ENCODE measurements at regions not wholly inside any gene's neighbourhood (a gene's known extent, or its start where the extent isn't known, plus 50 kb on each side); places are given as distances from the start of the nearest gene placed in this dataset.

DNA sequence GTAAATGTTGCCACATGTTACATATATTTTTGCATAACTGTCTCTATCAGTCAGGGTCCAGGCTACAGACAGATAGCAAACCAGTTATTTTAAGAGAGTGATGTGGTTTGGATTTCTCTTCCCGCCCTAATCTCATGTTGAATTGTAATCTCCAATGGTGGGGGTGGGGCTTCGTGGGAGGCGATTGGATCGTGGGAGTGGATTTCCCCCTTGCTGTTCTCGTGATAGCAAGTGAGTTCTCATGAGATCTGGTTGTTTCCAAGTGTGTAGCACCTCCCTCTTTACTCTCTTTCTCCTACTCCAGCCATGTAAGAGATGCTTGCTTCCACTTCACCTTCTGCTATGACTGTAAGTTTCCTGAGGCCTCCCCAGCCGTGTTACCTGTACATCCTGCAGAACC, 704.2 kb upstream of the TBX3 start:
- H3K4me1 ChIP-seq (ENCODE audit: control insufficient read depth, insufficient read depth, low read length): no peaks in the 10 kb centered on the region
- H3K36me3 ChIP-seq (ENCODE audit: insufficient read depth, low read length): no peaks in the 10 kb centered on the region
- H3K4me3 ChIP-seq (ENCODE audit: low read length): no peak overlapping the region
- H3K4me2 ChIP-seq (ENCODE audit: low read length): no peak overlapping the region
- no peak overlapping the region for H3K9ac ChIP-seq (ENCODE audit: low read depth, low read length)
- H3K9me3 ChIP-seq (replicated peaks; ENCODE audit: low read length): no peaks in the 10 kb centered on the region
- H3K27me3 ChIP-seq (ENCODE audit: control insufficient read depth, insufficient read depth, low read length): no peaks in the 10 kb centered on the region

GRCh38 chr12:115387467-115387901, 703.5 kb upstream of the TBX3 start:
- H3K9ac ChIP-seq (ENCODE audit: low read depth, low read length): no peak overlapping the region
- H3K4me3 ChIP-seq (ENCODE audit: low read length): no peak overlapping the region
- H3K4me1 ChIP-seq (ENCODE audit: control insufficient read depth, insufficient read depth, low read length): no peaks in the 10 kb centered on the region
- no peak overlapping the region for H3K4me2 ChIP-seq (ENCODE audit: low read length)
- H3K9me3 ChIP-seq (replicated peaks; ENCODE audit: low read length): no peaks in the 10 kb centered on the region
- H3K27me3 ChIP-seq (ENCODE audit: control insufficient read depth, insufficient read depth, low read length): no peaks in the 10 kb centered on the region
- H3K36me3 ChIP-seq (ENCODE audit: insufficient read depth, low read length): no peaks in the 10 kb centered on the region

DNA sequence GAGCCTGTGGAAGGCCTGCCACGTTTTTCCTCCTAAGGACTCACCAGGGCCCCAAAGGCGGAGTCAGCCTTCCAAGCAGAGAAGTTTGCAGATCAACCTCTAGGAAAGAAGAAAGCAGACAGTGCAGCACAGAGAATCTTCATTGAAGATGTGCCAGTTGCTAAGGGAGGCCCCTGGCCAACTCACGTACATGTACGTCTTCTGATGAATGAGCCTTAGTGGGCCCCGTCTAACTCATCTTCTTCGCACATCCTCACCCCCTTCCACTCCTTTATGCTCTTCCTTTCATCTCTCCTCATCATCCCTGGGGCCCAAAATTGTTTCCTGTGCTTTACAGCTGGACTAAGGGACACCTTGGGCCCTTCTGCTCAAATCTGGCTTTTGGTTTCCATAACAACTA, 703.0 kb upstream of the TBX3 start:
- H3K9ac ChIP-seq (ENCODE audit: low read depth, low read length): no peak overlapping the region
- H3K36me3 ChIP-seq (ENCODE audit: insufficient read depth, low read length): no peaks in the 10 kb centered on the region
- H3K4me2 ChIP-seq (ENCODE audit: low read length): no peak overlapping the region

DNA sequence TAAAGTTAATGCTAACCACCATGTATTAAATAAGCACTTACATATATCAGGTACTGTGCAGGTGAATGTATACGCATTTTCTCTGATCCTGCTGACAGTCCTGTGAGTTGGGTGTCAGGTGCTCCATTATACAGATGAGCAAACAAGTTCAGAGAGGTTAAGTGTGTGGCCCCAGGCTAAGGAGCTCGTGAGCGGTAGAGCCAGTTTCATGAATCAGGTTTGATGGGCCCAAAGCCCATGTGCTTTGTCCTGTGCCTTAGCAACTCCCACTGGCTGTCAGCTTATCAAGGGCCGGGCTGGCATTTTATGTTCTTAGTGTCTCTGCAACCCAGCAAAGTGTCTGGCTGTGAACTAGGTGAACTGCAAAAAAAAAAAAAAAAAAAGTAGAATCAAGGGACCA, 701.2 kb upstream of the TBX3 start:
- H3K9me3 ChIP-seq (replicated peaks; ENCODE audit: low read length): no peaks in the 10 kb centered on the region
- no peak overlapping the region for H3K9ac ChIP-seq (ENCODE audit: low read depth, low read length)
- no peaks in the 10 kb centered on the region for H3K36me3 ChIP-seq (ENCODE audit: insufficient read depth, low read length)
- no peaks in the 10 kb centered on the region for H3K4me1 ChIP-seq (ENCODE audit: control insufficient read depth, insufficient read depth, low read length)
- H3K4me2 ChIP-seq (ENCODE audit: low read length): no peak overlapping the region
- no peaks in the 10 kb centered on the region for H3K27me3 ChIP-seq (ENCODE audit: control insufficient read depth, insufficient read depth, low read length)
- no peak overlapping the region for H3K4me3 ChIP-seq (ENCODE audit: low read length)

More for the DNA sequence above, 703.0 kb upstream of the TBX3 start:
- H3K27me3 ChIP-seq (ENCODE audit: control insufficient read depth, insufficient read depth, low read length): no peaks in the 10 kb centered on the region
- no peaks in the 10 kb centered on the region for H3K9me3 ChIP-seq (replicated peaks; ENCODE audit: low read length)
- no peaks in the 10 kb centered on the region for H3K4me1 ChIP-seq (ENCODE audit: control insufficient read depth, insufficient read depth, low read length)
- no peak overlapping the region for H3K4me3 ChIP-seq (ENCODE audit: low read length)

DNA sequence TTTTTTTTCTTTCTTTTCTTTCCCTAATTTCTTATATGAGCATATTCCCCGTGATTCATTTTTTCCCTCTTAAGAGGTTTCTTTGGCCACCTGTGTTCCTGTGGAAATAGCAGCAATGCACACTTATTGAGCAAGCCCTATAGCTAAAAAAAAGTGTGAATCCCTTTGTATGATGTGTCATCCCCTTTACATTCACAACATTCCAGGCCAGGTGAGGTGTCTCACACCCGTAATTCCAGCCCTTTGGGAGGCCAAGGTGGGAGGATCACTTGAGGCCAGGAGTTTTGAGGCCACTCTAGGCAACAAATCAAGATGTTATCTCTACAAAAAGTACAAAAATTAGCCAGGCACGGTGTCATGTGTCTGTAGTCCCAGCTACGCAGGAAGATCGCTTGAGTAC, 700.4 kb upstream of the TBX3 start:
- H3K4me1 ChIP-seq (ENCODE audit: control insufficient read depth, insufficient read depth, low read length): no peaks in the 10 kb centered on the region
- no peaks in the 10 kb centered on the region for H3K9me3 ChIP-seq (replicated peaks; ENCODE audit: low read length)
- no peak overlapping the region for H3K4me2 ChIP-seq (ENCODE audit: low read length)

DNA sequence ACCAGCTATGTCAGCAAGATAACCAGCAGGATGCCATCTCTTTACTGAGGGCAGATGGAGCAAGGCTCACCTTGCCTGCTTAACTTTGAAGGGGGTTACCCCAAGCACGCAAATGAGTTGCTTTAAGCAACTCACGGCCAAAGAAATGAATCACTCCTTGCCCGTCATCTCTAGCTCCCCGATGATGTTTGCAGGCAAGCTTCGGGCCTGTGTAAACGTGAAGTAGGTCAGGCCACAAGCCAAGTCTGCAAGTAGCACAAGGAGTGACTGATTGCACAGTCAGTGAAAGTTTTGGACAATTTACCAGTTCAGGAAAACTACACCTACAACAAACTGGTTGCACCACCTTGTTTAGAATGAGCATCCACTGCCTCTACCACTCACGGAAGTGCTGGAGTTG, 699.7 kb upstream of the TBX3 start:
- Histone ChIP-seq H3K9me3 (replicated peaks; ENCODE audit: low read length) (no peaks in the 10 kb centered on the region), H3K4me3 (ENCODE audit: low read length) (no peak overlapping the region), H3K4me1 (ENCODE audit: control insufficient read depth, insufficient read depth, low read length) (no peaks in the 10 kb centered on the region), H3K36me3 (ENCODE audit: insufficient read depth, low read length) (no peaks in the 10 kb centered on the region), H3K27me3 (ENCODE audit: control insufficient read depth, insufficient read depth, low read length) (no peaks in the 10 kb centered on the region), H3K9ac (ENCODE audit: low read depth, low read length) (no peak overlapping the region), H3K4me2 (ENCODE audit: low read length) (no peak overlapping the region)

More for the DNA sequence above, 700.4 kb upstream of the TBX3 start:
- H3K27me3 ChIP-seq (ENCODE audit: control insufficient read depth, insufficient read depth, low read length): no peaks in the 10 kb centered on the region
- no peak overlapping the region for H3K4me3 ChIP-seq (ENCODE audit: low read length)
- H3K9ac ChIP-seq (ENCODE audit: low read depth, low read length): no peak overlapping the region
- H3K36me3 ChIP-seq (ENCODE audit: insufficient read depth, low read length): no peaks in the 10 kb centered on the region

DNA sequence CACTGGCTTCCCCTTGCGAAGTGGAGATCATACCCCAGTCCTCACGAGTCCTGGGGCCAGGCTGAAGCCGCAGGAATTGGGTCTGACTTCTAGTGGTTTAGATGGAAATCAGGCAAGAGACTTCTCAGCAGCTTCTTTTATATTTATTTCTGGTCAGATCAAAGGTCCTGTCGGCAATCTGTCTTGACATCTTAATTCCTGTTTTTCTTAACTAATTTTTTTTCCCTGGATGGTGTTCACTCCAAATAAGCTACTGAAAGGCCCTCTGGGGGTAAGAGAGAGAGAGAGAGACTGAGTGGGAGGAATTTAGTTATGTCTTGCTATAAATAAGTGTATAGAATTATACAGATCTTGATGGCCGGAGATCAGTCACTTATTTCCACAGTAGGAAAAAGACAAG, 698.7 kb upstream of the TBX3 start:
- Histone ChIP-seq H3K4me3 (ENCODE audit: low read length) (no peak overlapping the region), H3K4me2 (ENCODE audit: low read length) (no peak overlapping the region), H3K9ac (ENCODE audit: low read depth, low read length) (no peak overlapping the region), H3K27me3 (ENCODE audit: control insufficient read depth, insufficient read depth, low read length) (no peaks in the 10 kb centered on the region), H3K9me3 (replicated peaks; ENCODE audit: low read length) (no peaks in the 10 kb centered on the region), H3K36me3 (ENCODE audit: insufficient read depth, low read length) (no peaks in the 10 kb centered on the region), H3K4me1 (ENCODE audit: control insufficient read depth, insufficient read depth, low read length) (no peaks in the 10 kb centered on the region)

GRCh38 chr12:115380546-115381120, 696.7 kb upstream of the TBX3 start:
- Histone ChIP-seq H3K4me3 (ENCODE audit: low read length) (no peak overlapping the region), H3K4me2 (ENCODE audit: low read length) (no peak overlapping the region), H3K4me1 (ENCODE audit: control insufficient read depth, insufficient read depth, low read length) (peaks cover 3% of the 10 kb centered on the region), H3K9ac (ENCODE audit: low read depth, low read length) (no peak overlapping the region), H3K9me3 (replicated peaks; ENCODE audit: low read length) (no peaks in the 10 kb centered on the region), H3K27me3 (ENCODE audit: control insufficient read depth, insufficient read depth, low read length) (no peaks in the 10 kb centered on the region), H3K36me3 (ENCODE audit: insufficient read depth, low read length) (no peaks in the 10 kb centered on the region)

DNA sequence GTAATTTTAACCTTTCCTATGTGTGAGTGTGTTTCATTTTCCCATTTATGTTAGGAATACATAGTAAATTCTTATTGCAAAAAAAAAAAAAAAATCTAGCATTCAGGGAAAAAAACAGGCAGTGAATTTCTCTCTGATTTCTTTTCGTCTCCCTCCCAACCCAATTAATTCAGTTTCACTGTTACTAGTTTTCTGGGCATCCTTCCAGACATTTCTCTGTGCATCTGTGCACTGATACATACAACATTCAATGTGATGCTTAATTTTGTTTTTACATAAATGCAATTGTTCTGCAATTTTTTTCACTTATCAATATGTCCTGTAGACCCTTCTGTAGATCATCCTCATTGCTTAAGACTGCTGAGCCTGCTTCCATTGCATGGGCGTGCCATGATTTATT, 694.3 kb upstream of the TBX3 start:
- Histone ChIP-seq H3K4me3 (ENCODE audit: low read length) (no peak overlapping the region), H3K27me3 (ENCODE audit: control insufficient read depth, insufficient read depth, low read length) (no peaks in the 10 kb centered on the region), H3K4me1 (ENCODE audit: control insufficient read depth, insufficient read depth, low read length) (peaks cover 12% of the 10 kb centered on the region), H3K36me3 (ENCODE audit: insufficient read depth, low read length) (no peaks in the 10 kb centered on the region), H3K9ac (ENCODE audit: low read depth, low read length) (no peak overlapping the region), H3K4me2 (ENCODE audit: low read length) (no peak overlapping the region), H3K9me3 (replicated peaks; ENCODE audit: low read length) (no peaks in the 10 kb centered on the region)

- H3K4me2 ChIP-seq (ENCODE audit: low read length): no peak overlapping the region
Observed at GRCh38 chr12:115377779-115378178, 693.8 kb upstream of the TBX3 start.

DNA sequence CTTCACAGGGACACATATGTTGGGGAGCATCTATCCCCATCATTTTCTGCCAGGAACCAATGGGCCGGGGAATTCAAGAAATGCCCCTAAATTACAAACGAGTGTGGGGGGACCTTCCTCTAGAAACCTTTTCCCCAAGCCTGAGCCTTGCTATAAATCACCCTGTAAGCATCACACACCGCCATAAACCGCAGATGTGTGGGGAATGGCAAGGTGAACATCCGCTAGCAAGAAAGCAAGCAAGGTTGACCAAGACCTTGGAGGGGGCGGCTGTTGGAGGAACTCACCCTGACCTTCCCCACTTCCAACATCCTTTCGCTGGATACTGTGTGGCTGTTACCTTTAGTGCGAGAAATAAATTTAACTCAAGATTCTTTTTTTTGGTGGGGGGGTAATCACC, 693.3 kb upstream of the TBX3 start:
- H3K4me3 ChIP-seq (ENCODE audit: low read length): no peak overlapping the region
- peaks cover 12% of the 10 kb centered on the region for H3K4me1 ChIP-seq (ENCODE audit: control insufficient read depth, insufficient read depth, low read length)
- no peaks in the 10 kb centered on the region for H3K36me3 ChIP-seq (ENCODE audit: insufficient read depth, low read length)
- no peak overlapping the region for H3K4me2 ChIP-seq (ENCODE audit: low read length)
- H3K9me3 ChIP-seq (replicated peaks; ENCODE audit: low read length): no peaks in the 10 kb centered on the region
- no peaks in the 10 kb centered on the region for H3K27me3 ChIP-seq (ENCODE audit: control insufficient read depth, insufficient read depth, low read length)
- no peak overlapping the region for H3K9ac ChIP-seq (ENCODE audit: low read depth, low read length)

More at GRCh38 chr12:115377779-115378178, 693.8 kb upstream of the TBX3 start:
- Histone ChIP-seq H3K4me1 (ENCODE audit: control insufficient read depth, insufficient read depth, low read length) (peaks cover 12% of the 10 kb centered on the region), H3K9me3 (replicated peaks; ENCODE audit: low read length) (no peaks in the 10 kb centered on the region), H3K27me3 (ENCODE audit: control insufficient read depth, insufficient read depth, low read length) (no peaks in the 10 kb centered on the region), H3K36me3 (ENCODE audit: insufficient read depth, low read length) (no peaks in the 10 kb centered on the region), H3K9ac (ENCODE audit: low read depth, low read length) (no peak overlapping the region), H3K4me3 (ENCODE audit: low read length) (no peak overlapping the region)

- Histone ChIP-seq H3K36me3 (ENCODE audit: insufficient read depth, low read length) (no peaks in the 10 kb centered on the region), H3K9ac (ENCODE audit: low read depth, low read length) (no peak overlapping the region), H3K4me2 (ENCODE audit: low read length) (peak overlapping the region; percentile 51), H3K4me1 (ENCODE audit: control insufficient read depth, insufficient read depth, low read length) (peaks cover 12% of the 10 kb centered on the region), H3K9me3 (replicated peaks; ENCODE audit: low read length) (no peaks in the 10 kb centered on the region), H3K4me3 (ENCODE audit: low read length) (no peak overlapping the region), H3K27me3 (ENCODE audit: control insufficient read depth, insufficient read depth, low read length) (no peaks in the 10 kb centered on the region)
Observed at GRCh38 chr12:115375186-115375991, 691.4 kb upstream of the TBX3 start.

Measured in skeletal muscle satellite cell (primary cell).